Skeletal muscle satellite cell (primary cell): ENCODE measurements at regions not wholly inside any gene's neighbourhood (a gene's known extent, or its start where the extent isn't known, plus 50 kb on each side); places are given as distances from the start of the nearest gene placed in this dataset.

Source experiments
- H3K27me3 ChIP-seq: 2 replicates; pipeline ENCODE4 v1.7.0; 2013; ENCODE audit warnings: low read length; ENCODE audit not compliant: control insufficient read depth, insufficient read depth
- H3K36me3 ChIP-seq: 2 replicates; pipeline ENCODE4 v1.7.0; 2013; ENCODE audit warnings: mild to moderate bottlenecking, control low read depth, low read length; ENCODE audit not compliant: insufficient read depth
- H3K4me1 ChIP-seq: 2 replicates; pipeline ENCODE4 v1.7.0; 2013; ENCODE audit warnings: low read length; ENCODE audit not compliant: control insufficient read depth, insufficient read depth
- H3K4me2 ChIP-seq: 2 replicates; pipeline ENCODE4 v1.7.0; 2013; ENCODE audit warnings: mild to moderate bottlenecking, low read length
- H3K4me3 ChIP-seq: 2 replicates; pipeline ENCODE4 v1.7.0; 2013; ENCODE audit warnings: low read length
- H3K9ac ChIP-seq: 2 replicates; pipeline ENCODE4 v1.7.0; 2013; ENCODE audit warnings: mild to moderate bottlenecking, low read depth, low read length, moderate library complexity
- H3K9me3 ChIP-seq: replicated peaks from 2 replicates; pipeline ENCODE4 v1.7.0; 2013; ENCODE audit warnings: mild to moderate bottlenecking, control low read depth, low read length

DNA sequence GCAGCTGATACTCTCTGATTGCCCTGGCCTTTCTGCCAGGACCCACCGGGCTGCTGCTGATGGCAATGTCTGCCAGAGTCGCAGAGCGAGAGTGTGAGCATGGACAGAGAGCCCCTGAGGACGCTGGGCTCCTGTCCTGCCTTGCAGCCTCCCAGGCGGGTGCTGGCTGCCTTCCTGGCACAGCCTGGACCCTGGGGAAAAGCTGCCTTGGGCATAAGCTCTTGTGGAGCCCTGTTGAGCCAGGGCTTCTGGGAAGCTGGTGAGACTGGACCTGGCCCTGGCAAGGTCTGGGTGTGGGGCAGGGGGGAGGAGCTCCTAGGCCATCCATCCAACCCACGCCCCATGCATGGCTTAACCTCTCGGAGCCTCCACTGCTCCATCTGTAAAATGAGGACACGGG lies 105.8 kb upstream of the WNT4 start:
- no peaks in the 10 kb centered on the region for H3K4me1 ChIP-seq
- H3K9ac ChIP-seq, result no peak overlapping the region
- H3K36me3 ChIP-seq, result no peaks in the 10 kb centered on the region
- no peak overlapping the region for H3K4me3 ChIP-seq
- H3K9me3 ChIP-seq, result no peaks in the 10 kb centered on the region
- H3K4me2 ChIP-seq, result no peak overlapping the region
- H3K27me3 ChIP-seq, result peaks cover 81% of the 10 kb centered on the region

DNA sequence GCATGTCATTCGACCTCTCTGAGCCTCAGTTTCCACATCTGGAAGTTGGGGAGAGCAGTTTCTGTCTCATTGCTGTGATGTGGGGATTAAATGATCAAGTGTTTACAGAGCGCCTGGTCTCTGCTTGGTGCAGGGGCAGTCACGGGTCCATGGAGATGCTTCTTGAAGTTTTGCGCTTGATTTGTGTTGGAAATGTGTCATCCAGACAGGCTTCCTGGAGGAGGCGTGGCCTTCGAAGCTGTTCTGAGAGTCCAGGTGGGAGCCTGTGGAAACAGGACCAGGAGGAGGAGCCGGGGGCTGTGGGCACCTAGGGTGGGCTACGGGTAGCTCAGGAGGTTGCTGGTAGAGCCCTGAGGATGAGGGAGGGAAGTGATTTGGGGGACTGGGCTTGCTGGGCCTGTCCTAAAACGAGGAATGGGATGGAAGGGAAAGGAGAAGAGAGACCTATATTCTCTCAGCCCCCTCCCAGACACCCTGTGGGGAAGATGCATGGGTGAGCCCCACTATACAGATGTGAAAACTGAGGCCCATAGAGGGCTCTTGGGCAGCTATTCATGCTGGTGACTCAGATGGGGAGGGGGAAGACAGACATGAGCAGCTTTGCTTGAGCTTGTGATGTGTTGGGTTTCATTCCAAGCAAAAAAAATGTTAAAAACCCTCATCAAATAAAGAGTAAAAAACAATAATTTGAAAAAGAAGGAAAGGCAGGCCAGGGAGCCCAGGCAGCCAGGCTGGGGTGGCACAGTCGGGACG lies 107.2 kb upstream of the WNT4 start:
- peaks cover 94% of the 10 kb centered on the region for H3K27me3 ChIP-seq
- H3K4me2 ChIP-seq, result no peak overlapping the region
- no peaks in the 10 kb centered on the region for H3K36me3 ChIP-seq
- no peak overlapping the region for H3K4me3 ChIP-seq
- H3K9me3 ChIP-seq, result no peaks in the 10 kb centered on the region
- H3K4me1 ChIP-seq, result no peaks in the 10 kb centered on the region
- no peak overlapping the region for H3K9ac ChIP-seq

DNA sequence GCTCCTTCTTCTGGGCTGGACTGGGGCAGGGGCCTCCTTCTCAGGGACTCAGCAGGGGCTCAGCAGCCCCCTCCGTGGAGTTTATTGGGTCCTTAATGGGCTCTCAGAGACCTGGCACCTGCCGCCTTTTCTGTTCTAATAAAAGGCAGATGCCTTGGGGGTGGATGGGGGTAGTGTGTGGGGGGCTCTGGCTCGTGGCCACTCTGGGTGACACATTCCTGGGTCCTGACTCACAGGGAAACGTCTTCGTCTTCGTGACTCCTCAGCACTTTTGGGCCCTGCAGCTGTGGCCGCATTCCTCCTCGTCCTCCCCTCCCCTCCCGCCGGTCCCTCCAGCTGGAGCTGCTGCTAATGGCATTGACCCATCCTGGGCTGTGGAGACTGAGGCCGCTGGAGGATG lies 107.8 kb upstream of the WNT4 start:
- Histone ChIP-seq H3K4me1 (no peaks in the 10 kb centered on the region), H3K4me2 (no peak overlapping the region), H3K4me3 (no peak overlapping the region), H3K27me3 (peaks cover 94% of the 10 kb centered on the region), H3K9me3 (no peaks in the 10 kb centered on the region), H3K36me3 (no peaks in the 10 kb centered on the region), H3K9ac (no peak overlapping the region)

DNA sequence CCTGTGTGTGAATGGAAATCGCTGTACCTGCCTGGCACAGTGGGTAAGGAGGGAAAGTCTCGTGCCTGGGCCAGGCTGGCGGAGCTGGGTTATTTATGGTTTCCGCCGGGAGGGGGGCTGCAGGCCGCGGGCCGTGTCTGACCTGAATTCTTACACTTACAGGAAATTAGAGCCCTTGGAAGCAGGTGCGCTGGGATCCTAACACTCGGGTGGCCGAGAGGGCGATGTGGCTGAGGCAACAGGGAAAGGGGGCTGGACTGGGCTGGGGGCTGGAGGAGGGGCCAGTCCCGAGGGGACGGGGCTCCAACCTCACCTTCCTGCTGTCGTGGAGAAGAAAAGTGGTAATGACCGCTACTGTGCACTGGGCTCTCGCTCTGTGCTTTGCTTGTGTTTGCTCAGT lies 109.4 kb upstream of the WNT4 start:
- Histone ChIP-seq H3K27me3 (peaks cover 87% of the 10 kb centered on the region), H3K4me2 (no peak overlapping the region), H3K9ac (no peak overlapping the region), H3K4me3 (no peak overlapping the region), H3K9me3 (no peaks in the 10 kb centered on the region), H3K36me3 (no peaks in the 10 kb centered on the region), H3K4me1 (no peaks in the 10 kb centered on the region)

DNA sequence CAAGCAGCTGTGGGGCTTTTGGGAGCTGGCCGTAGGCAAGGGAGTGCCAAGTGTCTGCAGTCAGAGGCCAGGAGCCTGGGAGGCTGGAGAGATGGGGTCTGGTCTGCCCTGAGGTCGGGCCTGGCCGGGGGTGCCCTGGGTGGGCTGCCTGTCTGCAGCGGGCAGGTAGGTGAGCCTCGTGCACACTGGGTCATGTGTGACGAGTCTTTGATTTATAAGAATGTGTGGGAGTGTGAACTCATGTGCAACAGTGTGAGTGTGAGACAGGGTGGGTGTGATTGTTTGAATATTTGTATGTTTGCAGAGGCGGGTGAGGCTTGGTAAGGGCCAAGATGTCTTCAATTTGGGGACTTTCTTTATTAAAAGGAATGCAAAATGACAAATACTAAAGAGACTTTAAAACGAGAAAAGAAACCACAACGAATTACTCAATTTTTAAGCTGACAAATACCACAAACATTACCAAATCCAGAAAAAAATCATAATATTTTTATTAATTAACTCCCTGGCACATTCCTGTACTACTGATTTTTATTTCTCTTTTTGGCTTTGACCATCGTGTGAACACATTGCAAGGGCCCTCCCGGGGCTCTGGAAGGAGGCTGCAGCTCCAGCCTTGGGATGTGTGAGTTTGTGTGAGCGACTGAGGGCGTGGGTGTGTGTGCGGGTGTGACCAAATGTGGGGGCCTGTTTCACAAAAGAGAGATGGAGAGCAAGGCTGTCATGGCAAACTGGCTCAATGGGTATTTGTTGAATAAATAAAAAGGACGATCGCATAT lies 110.3 kb upstream of the WNT4 start:
- H3K4me2 ChIP-seq, result no peak overlapping the region
- no peaks in the 10 kb centered on the region for H3K4me1 ChIP-seq
- H3K4me3 ChIP-seq, result no peak overlapping the region
- peaks cover 77% of the 10 kb centered on the region for H3K27me3 ChIP-seq
- no peak overlapping the region for H3K9ac ChIP-seq
- H3K36me3 ChIP-seq, result no peaks in the 10 kb centered on the region
- H3K9me3 ChIP-seq, result no peaks in the 10 kb centered on the region

DNA sequence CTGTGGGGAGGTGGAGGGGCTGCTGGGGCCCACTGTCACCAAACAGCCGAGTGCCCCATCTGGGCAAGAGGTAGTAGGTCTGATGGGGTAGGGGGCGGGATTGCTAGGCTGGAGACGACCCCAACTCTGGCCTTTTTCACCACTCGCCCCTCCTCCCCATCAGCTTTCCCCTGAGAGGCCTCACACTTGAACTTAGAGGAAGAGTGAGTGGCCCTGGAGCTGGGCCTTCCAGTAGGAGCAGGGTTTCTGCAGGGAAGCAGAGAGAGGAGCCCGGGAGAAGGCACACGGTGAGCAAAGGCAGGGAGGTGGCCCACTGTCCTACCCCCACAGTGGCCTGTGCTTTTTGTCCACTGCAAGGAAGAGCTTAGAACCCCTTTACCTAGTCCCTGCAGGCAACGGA lies 111.9 kb upstream of the WNT4 start:
- no peak overlapping the region for H3K4me2 ChIP-seq
- H3K4me1 ChIP-seq, result no peaks in the 10 kb centered on the region
- H3K27me3 ChIP-seq, result peaks cover 76% of the 10 kb centered on the region
- no peaks in the 10 kb centered on the region for H3K9me3 ChIP-seq
- H3K9ac ChIP-seq, result no peak overlapping the region
- H3K4me3 ChIP-seq, result no peak overlapping the region
- no peaks in the 10 kb centered on the region for H3K36me3 ChIP-seq

DNA sequence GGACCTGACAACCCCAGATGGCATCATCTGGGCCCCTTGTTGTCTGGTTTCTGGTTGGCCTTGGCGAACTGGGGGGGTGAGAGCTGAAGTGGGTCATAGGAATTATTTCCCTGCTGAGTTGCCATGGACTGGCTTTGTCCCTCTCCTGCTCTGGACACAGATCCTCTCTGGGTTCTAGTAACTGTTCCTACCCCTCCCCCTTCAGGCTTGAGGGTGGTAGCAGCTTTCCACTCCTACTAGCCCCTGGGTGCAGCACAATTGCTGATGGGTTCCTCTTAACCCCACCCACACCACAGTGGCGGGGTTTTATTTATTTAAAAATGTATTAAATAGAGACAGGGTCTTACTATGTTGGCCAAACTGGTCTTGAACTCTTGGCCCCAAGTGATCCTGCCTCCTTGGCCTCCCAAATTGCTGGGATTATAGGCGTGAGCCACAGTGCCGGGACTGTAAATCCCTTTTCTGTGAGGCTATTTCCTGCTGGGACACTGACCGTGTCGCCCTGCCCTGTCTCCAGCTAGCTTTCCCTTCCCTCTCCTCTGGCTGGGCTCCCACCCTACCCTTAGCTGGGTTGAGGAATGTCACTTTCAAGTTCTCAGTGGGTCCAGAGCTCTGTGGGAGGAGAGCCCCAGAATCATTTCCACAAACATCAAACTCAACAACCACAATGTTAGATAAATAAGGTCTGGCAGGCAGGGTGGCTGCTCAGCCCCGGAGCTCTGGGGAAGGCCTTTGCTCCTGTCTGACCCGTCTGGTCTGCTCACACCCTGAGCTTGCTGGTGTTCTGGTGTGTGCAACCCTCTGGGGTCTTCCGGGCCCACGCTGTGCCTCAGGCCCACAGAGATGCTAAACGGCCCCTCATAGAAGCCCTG lies 112.7 kb upstream of the WNT4 start:
- H3K27me3 ChIP-seq, result peaks cover 71% of the 10 kb centered on the region
- no peak overlapping the region for H3K4me2 ChIP-seq
- H3K9ac ChIP-seq, result no peak overlapping the region
- no peak overlapping the region for H3K4me3 ChIP-seq
- H3K9me3 ChIP-seq, result no peaks in the 10 kb centered on the region
- no peaks in the 10 kb centered on the region for H3K4me1 ChIP-seq
- no peaks in the 10 kb centered on the region for H3K36me3 ChIP-seq

DNA sequence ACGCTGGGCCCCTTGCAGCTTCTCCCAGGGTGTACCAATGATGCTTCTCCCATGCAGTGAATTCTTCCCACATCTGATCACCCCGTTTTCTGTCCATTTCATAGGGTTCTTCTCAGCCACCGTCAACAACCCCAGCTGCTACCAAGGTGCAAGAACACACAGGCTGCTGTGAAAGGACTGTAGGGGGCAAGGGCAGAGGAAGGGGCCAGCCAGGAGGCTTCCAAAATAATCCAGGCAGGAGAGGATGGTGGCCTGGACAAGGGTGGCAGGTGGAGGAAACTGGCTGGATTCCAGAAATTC lies 113.3 kb upstream of the WNT4 start:
- Histone ChIP-seq H3K4me1 (no peaks in the 10 kb centered on the region), H3K36me3 (no peaks in the 10 kb centered on the region), H3K27me3 (peaks cover 68% of the 10 kb centered on the region), H3K9ac (no peak overlapping the region), H3K4me2 (no peak overlapping the region), H3K4me3 (no peak overlapping the region), H3K9me3 (no peaks in the 10 kb centered on the region)

DNA sequence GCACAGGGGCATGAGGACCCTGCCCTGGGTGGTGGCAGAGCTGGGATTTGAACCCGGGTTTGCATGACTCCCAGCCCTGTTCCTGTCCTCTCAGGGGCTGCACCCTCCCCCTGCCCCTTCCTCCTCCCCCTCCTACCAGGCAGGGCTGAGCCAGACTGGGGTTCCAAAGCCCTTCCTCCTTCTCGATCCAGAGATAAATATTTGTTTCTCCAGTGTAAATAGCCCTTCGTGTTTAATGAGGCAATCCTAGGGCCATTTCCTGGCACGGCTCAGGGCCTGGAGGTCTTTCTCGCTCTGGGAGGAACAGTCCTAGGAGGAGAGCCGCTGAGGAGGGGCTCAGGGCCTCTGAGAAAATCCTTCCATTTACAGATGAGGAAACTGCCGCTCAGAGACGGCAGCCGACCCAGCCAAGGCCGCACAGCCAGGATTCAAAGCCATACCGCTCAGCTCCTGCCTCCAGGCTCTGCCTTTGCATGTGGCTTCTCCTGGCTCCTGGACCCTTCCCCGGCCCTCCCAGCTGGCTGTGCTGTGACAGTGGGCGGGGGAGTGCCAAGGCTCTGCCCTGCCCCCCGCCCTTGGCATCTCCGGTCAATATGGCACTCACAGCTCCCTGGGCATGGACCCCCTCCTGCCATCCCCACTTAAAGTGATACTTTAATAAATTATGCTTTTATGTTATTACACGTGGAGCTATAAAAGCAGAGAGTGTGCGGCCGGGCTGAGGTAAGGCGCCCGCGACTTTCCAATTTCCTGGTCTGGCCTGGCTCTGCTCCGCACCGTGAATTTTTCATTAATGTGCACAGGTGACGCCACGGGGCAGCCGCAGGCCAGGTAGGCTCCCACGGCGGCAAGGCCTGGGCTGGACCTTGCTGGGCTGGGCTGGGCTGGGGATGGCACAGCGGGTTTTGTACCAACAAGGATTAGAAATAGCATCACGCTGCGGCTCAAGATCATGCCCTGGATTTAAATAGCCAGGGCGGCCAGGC lies 114.7 kb upstream of the WNT4 start:
- Histone ChIP-seq H3K36me3 (no peaks in the 10 kb centered on the region), H3K9ac (no peak overlapping the region), H3K27me3 (peaks cover 59% of the 10 kb centered on the region), H3K4me1 (no peaks in the 10 kb centered on the region), H3K9me3 (no peaks in the 10 kb centered on the region), H3K4me3 (no peak overlapping the region), H3K4me2 (no peak overlapping the region)

DNA sequence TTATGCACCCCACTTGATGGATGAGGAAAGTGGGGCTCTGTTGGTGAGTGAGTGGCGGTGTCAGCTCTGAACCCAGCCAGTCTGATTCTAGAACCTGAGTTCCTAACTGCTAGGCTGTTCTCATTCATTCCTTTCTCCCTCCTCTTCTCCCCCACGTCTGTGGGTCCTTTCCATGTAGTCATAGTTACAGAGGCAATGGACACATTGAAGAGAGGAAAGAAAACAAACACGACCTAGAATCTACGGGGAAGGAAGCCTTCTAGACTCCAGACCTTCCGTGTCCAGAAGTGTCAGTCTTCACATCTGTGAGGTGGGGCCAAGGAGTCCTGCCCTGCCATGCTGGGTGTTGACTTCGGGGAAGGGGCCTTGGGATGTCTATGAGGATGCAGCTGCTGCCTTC lies 115.8 kb upstream of the WNT4 start:
- Histone ChIP-seq H3K4me1 (no peaks in the 10 kb centered on the region), H3K36me3 (no peaks in the 10 kb centered on the region), H3K4me2 (no peak overlapping the region), H3K4me3 (no peak overlapping the region), H3K9ac (no peak overlapping the region), H3K27me3 (peaks cover 56% of the 10 kb centered on the region), H3K9me3 (no peaks in the 10 kb centered on the region)
